HepG2 (cell line): ENCODE measurements at regions not wholly inside any gene's neighbourhood (a gene's known extent, or its start where the extent isn't known, plus 50 kb on each side); places are given as distances from the start of the nearest gene placed in this dataset.

Experiments used
- ARHGAP35 ChIP-seq: sonication (generic); formaldehyde crosslinking; IDR thresholded peaks from 2 replicates; pipeline ENCODE4 v1.9.0; 2022; ENCODE audit warnings: mild to moderate bottlenecking, inconsistent platforms, moderate library complexity, missing genetic modification reagents, borderline replicate concordance
- FOXK1 ChIP-seq: sonication (generic); formaldehyde crosslinking; IDR thresholded peaks from 2 replicates; pipeline ENCODE4 v1.4.0; 2020; ENCODE audit warnings: low read depth, missing genetic modification reagents, borderline replicate concordance
- GABPB1 ChIP-seq: IDR thresholded peaks from 2 replicates; pipeline ENCODE4 v1.6.1; 2016; ENCODE audit warnings: mild to moderate bottlenecking, missing genetic modification reagents, moderate library complexity, missing compliant biosample characterization
- GATAD2A ChIP-seq: IDR thresholded peaks from 2 replicates; pipeline ENCODE4 v1.6.1; 2016
- KDM1A ChIP-seq: IDR thresholded peaks from 2 replicates; pipeline ENCODE4 v1.6.1; 2016; ENCODE audit warnings: missing compliant biosample characterization
- POLR2AphosphoS5 ChIP-seq: IDR thresholded peaks from 2 replicates; pipeline ENCODE4 v1.6.1; 2012; ENCODE audit warnings: low read depth, low read length
- ZNF138 ChIP-seq: sonication (generic); formaldehyde crosslinking; IDR thresholded peaks from 2 replicates; pipeline ENCODE4 v1.5.0; 2020; ENCODE audit warnings: mild to moderate bottlenecking, low read depth, missing genetic modification reagents
- ZNF484 ChIP-seq: sonication (generic); formaldehyde crosslinking; IDR thresholded peaks from 2 replicates; pipeline ENCODE4 v1.5.1; 2020; ENCODE audit warnings: mild to moderate bottlenecking, low read depth, missing genetic modification reagents, borderline replicate concordance
- ZSCAN25 ChIP-seq: sonication (generic); formaldehyde crosslinking; IDR thresholded peaks from 2 replicates; pipeline ENCODE4 v1.8.0; 2022; ENCODE audit warnings: mild to moderate bottlenecking, missing genetic modification reagents
- TF ChIP-seq, protein P1 (sequence below): sonication (generic); formaldehyde crosslinking; IDR thresholded peaks from 2 replicates; pipeline ENCODE4 v1.8.0; 2022; ENCODE audit warnings: low read depth, missing genetic modification reagents
- TF ChIP-seq, protein P2 (sequence below): sonication (generic); formaldehyde crosslinking; IDR thresholded peaks from 2 replicates; pipeline ENCODE4 v1.5.0; 2020; ENCODE audit warnings: mild to moderate bottlenecking, missing genetic modification reagents, moderate library complexity

DNA sequence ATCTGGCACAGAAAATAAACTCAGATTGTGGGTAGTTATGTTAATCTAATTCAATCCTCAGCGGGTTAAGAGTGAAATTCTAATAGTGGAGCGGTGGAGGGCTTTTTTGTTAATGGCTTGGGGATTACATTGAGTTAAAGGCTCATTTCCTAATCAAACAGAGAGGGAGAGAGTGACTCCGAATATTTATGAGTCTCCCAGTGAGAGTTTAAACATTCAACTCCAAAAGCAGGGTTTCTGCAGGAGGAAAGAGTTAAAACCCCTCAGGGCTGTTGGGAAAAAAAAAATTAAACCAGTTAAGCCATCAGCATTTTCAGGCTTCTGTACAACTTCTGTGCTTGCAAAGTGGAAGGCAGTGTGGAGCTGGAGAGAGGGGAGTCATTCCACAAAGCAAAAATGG is 62.1 kb upstream of the ESRRB start:
- TF ChIP-seq GATAD2A (no peak), GABPB1 (CRISPR knock-in tag) (no peak), ZSCAN25 (no peak), POLR2AphosphoS5 (no peak), ZNF138 (CRISPR knock-in tag) (no peak), ZNF484 (CRISPR knock-in tag) (no peak), KDM1A (CRISPR knock-in tag) (no peak), FOXK1 (no peak), ARHGAP35 (CRISPR knock-in tag) (no peak)
- TF ChIP-seq, protein P1, sequence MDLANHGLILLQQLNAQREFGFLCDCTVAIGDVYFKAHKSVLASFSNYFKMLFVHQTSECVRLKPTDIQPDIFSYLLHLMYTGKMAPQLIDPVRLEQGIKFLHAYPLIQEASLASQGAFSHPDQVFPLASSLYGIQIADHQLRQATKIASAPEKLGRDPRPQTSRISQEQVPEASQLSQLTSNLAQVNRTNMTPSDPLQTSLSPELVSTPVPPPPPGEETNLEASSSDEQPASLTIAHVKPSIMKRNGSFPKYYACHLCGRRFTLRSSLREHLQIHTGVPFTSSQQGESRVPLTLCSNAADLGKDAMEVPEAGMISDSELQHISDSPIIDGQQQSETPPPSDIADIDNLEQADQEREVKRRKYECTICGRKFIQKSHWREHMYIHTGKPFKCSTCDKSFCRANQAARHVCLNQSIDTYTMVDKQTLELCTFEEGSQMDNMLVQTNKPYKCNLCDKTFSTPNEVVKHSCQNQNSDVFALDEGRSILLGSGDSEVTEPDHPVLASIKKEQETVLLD (CRISPR knock-in tag): no peak
- TF ChIP-seq, protein P2, sequence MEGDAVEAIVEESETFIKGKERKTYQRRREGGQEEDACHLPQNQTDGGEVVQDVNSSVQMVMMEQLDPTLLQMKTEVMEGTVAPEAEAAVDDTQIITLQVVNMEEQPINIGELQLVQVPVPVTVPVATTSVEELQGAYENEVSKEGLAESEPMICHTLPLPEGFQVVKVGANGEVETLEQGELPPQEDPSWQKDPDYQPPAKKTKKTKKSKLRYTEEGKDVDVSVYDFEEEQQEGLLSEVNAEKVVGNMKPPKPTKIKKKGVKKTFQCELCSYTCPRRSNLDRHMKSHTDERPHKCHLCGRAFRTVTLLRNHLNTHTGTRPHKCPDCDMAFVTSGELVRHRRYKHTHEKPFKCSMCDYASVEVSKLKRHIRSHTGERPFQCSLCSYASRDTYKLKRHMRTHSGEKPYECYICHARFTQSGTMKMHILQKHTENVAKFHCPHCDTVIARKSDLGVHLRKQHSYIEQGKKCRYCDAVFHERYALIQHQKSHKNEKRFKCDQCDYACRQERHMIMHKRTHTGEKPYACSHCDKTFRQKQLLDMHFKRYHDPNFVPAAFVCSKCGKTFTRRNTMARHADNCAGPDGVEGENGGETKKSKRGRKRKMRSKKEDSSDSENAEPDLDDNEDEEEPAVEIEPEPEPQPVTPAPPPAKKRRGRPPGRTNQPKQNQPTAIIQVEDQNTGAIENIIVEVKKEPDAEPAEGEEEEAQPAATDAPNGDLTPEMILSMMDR (CRISPR knock-in tag): no peak
